ENCODE measurements at regions not wholly inside any gene's neighbourhood (a gene's known extent, or its start where the extent isn't known, plus 50 kb on each side); places are given as distances from the start of the nearest gene placed in this dataset.

- no peaks in the 10 kb centered on the region for H3K9me3 Mint-ChIP-seq
- H3K27ac Mint-ChIP-seq: no peak overlapping the region
- no peak for DNase-seq
- H3K4me3 Mint-ChIP-seq: no peak overlapping the region
- TF ChIP-seq, protein P1, sequence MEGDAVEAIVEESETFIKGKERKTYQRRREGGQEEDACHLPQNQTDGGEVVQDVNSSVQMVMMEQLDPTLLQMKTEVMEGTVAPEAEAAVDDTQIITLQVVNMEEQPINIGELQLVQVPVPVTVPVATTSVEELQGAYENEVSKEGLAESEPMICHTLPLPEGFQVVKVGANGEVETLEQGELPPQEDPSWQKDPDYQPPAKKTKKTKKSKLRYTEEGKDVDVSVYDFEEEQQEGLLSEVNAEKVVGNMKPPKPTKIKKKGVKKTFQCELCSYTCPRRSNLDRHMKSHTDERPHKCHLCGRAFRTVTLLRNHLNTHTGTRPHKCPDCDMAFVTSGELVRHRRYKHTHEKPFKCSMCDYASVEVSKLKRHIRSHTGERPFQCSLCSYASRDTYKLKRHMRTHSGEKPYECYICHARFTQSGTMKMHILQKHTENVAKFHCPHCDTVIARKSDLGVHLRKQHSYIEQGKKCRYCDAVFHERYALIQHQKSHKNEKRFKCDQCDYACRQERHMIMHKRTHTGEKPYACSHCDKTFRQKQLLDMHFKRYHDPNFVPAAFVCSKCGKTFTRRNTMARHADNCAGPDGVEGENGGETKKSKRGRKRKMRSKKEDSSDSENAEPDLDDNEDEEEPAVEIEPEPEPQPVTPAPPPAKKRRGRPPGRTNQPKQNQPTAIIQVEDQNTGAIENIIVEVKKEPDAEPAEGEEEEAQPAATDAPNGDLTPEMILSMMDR (IDR thresholded peaks at IDR 0.05): no peak
- H3K27me3 Mint-ChIP-seq (ENCODE audit: insufficient read depth): peaks cover 4% of the 10 kb centered on the region
- H3K4me1 Mint-ChIP-seq (ENCODE audit: low read depth): no peaks in the 10 kb centered on the region; the same call in 1 of the 2 replicates
- H3K36me3 Mint-ChIP-seq (ENCODE audit: low read depth): no peaks in the 10 kb centered on the region
These were observed 153.6 kb downstream of the PAH start for GRCh38 chr12:102763471-102763870.

- no peak for DNase-seq
- TF ChIP-seq, protein P1 (IDR thresholded peaks at IDR 0.05): no peak
- Mint-ChIP-seq H3K27ac (no peak overlapping the region), H3K9me3 (no peaks in the 10 kb centered on the region), H3K4me1 (ENCODE audit: low read depth) (no peaks in the 10 kb centered on the region; the same call in 1 of the 2 replicates), H3K36me3 (ENCODE audit: low read depth) (no peaks in the 10 kb centered on the region), H3K27me3 (ENCODE audit: insufficient read depth) (peaks cover 4% of the 10 kb centered on the region), H3K4me3 (no peak overlapping the region)
These were observed 154.0 kb downstream of the PAH start for GRCh38 chr12:102763061-102763460.

DNA sequence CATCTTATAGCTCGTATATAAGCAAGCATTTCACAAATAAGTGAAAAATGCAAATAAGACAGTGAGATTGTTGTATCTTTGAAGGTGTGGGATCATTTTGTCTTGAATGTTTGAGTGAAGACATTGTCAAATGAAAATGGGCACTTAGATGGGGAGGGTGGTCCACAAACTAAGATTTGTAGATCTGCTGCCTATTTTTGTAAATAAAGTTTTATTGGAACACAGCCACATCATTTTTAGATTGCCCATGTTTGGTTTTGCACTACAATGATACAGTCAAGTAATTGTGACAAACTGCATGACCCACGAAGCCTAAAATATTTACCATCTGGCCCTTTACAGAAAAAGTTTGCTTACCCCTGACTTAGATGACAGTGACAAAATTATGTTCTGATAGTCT is 156.7 kb downstream of the PAH start:
- H3K27me3 Mint-ChIP-seq (ENCODE audit: insufficient read depth): peaks cover 6% of the 10 kb centered on the region
- TF ChIP-seq, protein P1 (IDR thresholded peaks at IDR 0.05): no peak
- no peak overlapping the region for H3K27ac Mint-ChIP-seq
- no peak overlapping the region for H3K4me3 Mint-ChIP-seq
- no peaks in the 10 kb centered on the region for H3K36me3 Mint-ChIP-seq (ENCODE audit: low read depth)
- H3K9me3 Mint-ChIP-seq: no peaks in the 10 kb centered on the region
- peaks cover 11% of the 10 kb centered on the region for H3K4me1 Mint-ChIP-seq (ENCODE audit: low read depth)
- no peak for DNase-seq

DNA sequence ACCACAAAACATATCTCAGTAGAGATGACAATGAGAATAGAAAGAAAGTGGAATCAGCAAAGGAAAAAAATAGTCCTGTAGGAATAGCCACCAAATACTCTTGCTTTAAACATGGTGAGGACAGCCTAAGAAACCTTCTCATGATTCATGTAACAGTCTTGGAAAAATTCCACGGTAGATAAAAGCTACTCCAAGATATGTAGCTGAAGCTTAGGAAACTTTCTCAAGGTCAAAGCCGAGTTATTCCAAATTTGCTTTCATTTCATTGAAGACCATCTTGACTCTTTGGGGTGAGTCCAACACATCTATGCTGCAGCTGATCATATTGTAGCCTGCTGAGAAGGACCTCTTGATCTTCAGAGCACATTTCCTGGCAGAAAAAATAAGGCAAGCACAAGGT is 157.6 kb downstream of the PAH start:
- Mint-ChIP-seq H3K4me3 (no peak overlapping the region), H3K4me1 (ENCODE audit: low read depth) (peaks cover 11% of the 10 kb centered on the region), H3K27me3 (ENCODE audit: insufficient read depth) (peaks cover 6% of the 10 kb centered on the region), H3K36me3 (ENCODE audit: low read depth) (no peaks in the 10 kb centered on the region), H3K9me3 (no peaks in the 10 kb centered on the region), H3K27ac (no peak overlapping the region)
- no peak for DNase-seq
- TF ChIP-seq, protein P1 (IDR thresholded peaks at IDR 0.05): no peak

- TF ChIP-seq, protein P1 (IDR thresholded peaks at IDR 0.05): no peak
- peaks cover 11% of the 10 kb centered on the region for H3K4me1 Mint-ChIP-seq (ENCODE audit: low read depth)
- peaks cover 6% of the 10 kb centered on the region for H3K27me3 Mint-ChIP-seq (ENCODE audit: insufficient read depth)
- H3K36me3 Mint-ChIP-seq (ENCODE audit: low read depth): no peaks in the 10 kb centered on the region
- H3K4me3 Mint-ChIP-seq: no peak overlapping the region; the same call in 1 of the 2 replicates
- H3K27ac Mint-ChIP-seq: no peak overlapping the region
- no peak for DNase-seq
- no peaks in the 10 kb centered on the region for H3K9me3 Mint-ChIP-seq
These were observed 159.2 kb downstream of the PAH start for GRCh38 chr12:102757882-102758226.
